Panc1 (cell line): ENCODE measurements at regions not wholly inside any gene's neighbourhood (a gene's known extent, or its start where the extent isn't known, plus 50 kb on each side); places are given as distances from the start of the nearest gene placed in this dataset.

Experiments used
- ATAC-seq: fragments of 200-7000 bp; cut with Tn5 transposase; 2 replicates; pipeline ENCODE4 v1.9.1; 2020; ENCODE audit warnings: mild to moderate bottlenecking, moderate library complexity
- BruUV-seq: library from RNA; stranded (reverse); fragments of 400-500 nt; replicated peaks from 2 replicates; lab custom pipeline; 2021; lab: Mats Ljungman, UMichigan
- CTCF ChIA-PET: fragments of 300-600 bp; sonication (Branson Sonifier 250); formaldehyde crosslinking; loops from one replicate; lab custom pipeline; 2022; ENCODE audit warnings: antibody characterized with exemption; lab: Charles Lee
- POLR2A ChIA-PET: fragments of 300-600 bp; sonication (Branson Sonifier 250); formaldehyde crosslinking; loops from one replicate; lab custom pipeline; 2022; ENCODE audit warnings: antibody characterized with exemption; lab: Charles Lee
- DNase-seq: peaks from one replicate; pipeline ENCODE4 v3.0.0-alpha.2; 2010; ENCODE audit warnings: low read depth, low spot score
- H3K27ac ChIP-seq: 2 replicates; pipeline ENCODE4 v1.5.1; 2011; ENCODE audit warnings: mild to moderate bottlenecking, low read length, inconsistent platforms
- H3K27me3 ChIP-seq: fragments of 200-500 bp; sonication (Bioruptor generic); 2 replicates; pipeline ENCODE4 v1.6.0; 2014; ENCODE audit warnings: low read length, inconsistent platforms; ENCODE audit not compliant: control insufficient read depth, insufficient read depth
- H3K36me3 ChIP-seq: fragments of 200-500 bp; sonication (Bioruptor generic); 2 replicates; pipeline ENCODE4 v1.5.1; 2014; ENCODE audit warnings: inconsistent platforms, mild to moderate bottlenecking, low read length, moderate library complexity; ENCODE audit not compliant: control insufficient read depth, insufficient read depth
- H3K4me1 ChIP-seq: 2 replicates; pipeline ENCODE4 v1.5.1; 2011; ENCODE audit warnings: inconsistent platforms, mild to moderate bottlenecking, low read length, moderate library complexity; ENCODE audit not compliant: control insufficient read depth, insufficient read depth
- H3K4me3 ChIP-seq, 2 experiments: 2 replicates each; pipeline ENCODE4 v1.5.1; 2011 to 2012; ENCODE audit warnings: low read depth in 2 of 2, low read length in 2 of 2, mild to moderate bottlenecking in 2 of 2, inconsistent platforms in 1 of 2, moderate library complexity in 1 of 2
- H3K9me3 ChIP-seq: fragments of 200-500 bp; sonication (Bioruptor generic); 2 replicates; pipeline ENCODE4 v1.5.1; 2014; ENCODE audit warnings: low read depth, mild to moderate bottlenecking, inconsistent platforms, low read length, moderate library complexity; ENCODE audit not compliant: control insufficient read depth, insufficient read depth
- POLR2AphosphoS5 ChIP-seq: IDR thresholded peaks from 2 replicates; pipeline ENCODE4 v1.6.1; 2012; ENCODE audit warnings: mild to moderate bottlenecking, low read depth, low read length, moderate library complexity
- SIN3A ChIP-seq: IDR thresholded peaks from 2 replicates; pipeline ENCODE4 v1.6.1; 2012; ENCODE audit warnings: low read depth, mild to moderate bottlenecking, low read length, moderate library complexity, borderline replicate concordance; ENCODE audit not compliant: insufficient read depth
- TCF7L2 ChIP-seq: IDR thresholded peaks from 2 replicates; pipeline ENCODE4 v1.6.1; 2011; ENCODE audit warnings: mild to moderate bottlenecking, low read depth, low read length, inconsistent platforms
- in situ Hi-C: cut with HindIII; loops from 2 replicates; pipeline ENCODE4 v1.10.0; 2016; ENCODE audit warnings: low sequenced_read_pairs, low pct_unique_long_range_greater_than_20kb
- intact Hi-C: fragments of 100-400 bp; cut with micrococcal nuclease; formaldehyde crosslinking; loops from one replicate; pipeline ENCODE4 v1.10.0; 2022; ENCODE audit not compliant: unreplicated experiment
- TF ChIP-seq, protein P1 (sequence below), 2 experiments: IDR thresholded peaks; 2 replicates each; pipeline ENCODE4 v1.6.1; 2011 to 2012; ENCODE audit warnings: low read depth in 2 of 2, control low read depth in 1 of 2, low read length in 1 of 2, mild to moderate bottlenecking in 1 of 2, moderate library complexity in 1 of 2; ENCODE audit not compliant: insufficient read depth in 1 of 2
- TF ChIP-seq, protein P2 (sequence below): fragments of 450-650 bp; IDR thresholded peaks from 2 replicates; pipeline ENCODE4 v1.5.1; 2017; ENCODE audit warnings: mild to moderate bottlenecking

DNA sequence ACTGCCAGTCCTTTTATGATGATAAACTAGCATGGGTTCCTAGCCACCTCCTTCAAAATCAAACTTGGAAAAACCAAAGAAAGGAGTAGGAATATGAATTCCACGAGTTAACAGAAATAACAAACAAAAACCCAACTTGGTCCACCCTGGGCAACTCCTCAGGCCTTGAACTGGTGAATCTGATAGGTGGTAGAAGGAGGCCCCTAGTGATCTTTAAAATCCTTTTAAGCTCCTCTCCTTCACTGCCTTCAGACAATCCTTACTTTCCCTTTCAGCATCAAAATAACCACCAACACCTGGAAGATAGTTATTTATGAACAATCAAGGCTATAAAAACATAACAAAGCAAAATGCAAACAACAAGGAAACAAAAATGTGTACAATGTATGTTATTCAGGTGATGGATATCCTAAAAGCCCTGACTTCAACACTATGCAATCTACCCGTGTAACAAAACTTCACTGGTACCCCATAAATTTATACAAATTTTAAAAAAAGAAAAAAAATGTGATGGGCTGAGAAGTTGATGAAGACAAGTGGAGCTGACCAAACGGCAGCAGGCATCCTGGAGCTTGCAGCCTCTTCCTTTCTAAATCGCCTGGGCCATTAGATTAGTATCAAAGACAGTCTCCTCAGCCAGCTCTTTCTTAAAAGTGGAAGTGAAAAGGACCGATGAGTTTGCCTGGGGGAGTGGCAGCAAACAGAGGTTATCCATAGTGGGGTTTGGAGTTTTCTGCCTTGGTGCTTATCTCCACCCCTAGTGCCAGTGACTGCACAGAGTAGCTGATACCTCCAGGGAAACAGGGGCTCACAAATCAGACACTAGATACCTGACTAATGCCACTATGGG is 179.6 kb downstream of the TMA16 start:
- Histone ChIP-seq H3K9me3 (no peaks in the 10 kb centered on the region), H3K27ac (no peak overlapping the region), H3K36me3 (no peaks in the 10 kb centered on the region), H3K27me3 (no peaks in the 10 kb centered on the region), H3K4me1 (no peaks in the 10 kb centered on the region), H3K4me3 (no peak overlapping the region)
- no TSS peak for BruUV-seq
- intact Hi-C loops: loop anchor here (10.0 kb wide), 2 partner anchors 341 to 1061 kb away; no protein-coding TSS in a partner anchor
- ATAC-seq (no peak), DNase-seq (no peak)
- POLR2A ChIA-PET: no interaction called here
- in situ Hi-C loops: no loop called here
- CTCF ChIA-PET: no interaction called here
- TF ChIP-seq POLR2AphosphoS5: no peak
- no peak for TF ChIP-seq TCF7L2
- TF ChIP-seq, protein P1, sequence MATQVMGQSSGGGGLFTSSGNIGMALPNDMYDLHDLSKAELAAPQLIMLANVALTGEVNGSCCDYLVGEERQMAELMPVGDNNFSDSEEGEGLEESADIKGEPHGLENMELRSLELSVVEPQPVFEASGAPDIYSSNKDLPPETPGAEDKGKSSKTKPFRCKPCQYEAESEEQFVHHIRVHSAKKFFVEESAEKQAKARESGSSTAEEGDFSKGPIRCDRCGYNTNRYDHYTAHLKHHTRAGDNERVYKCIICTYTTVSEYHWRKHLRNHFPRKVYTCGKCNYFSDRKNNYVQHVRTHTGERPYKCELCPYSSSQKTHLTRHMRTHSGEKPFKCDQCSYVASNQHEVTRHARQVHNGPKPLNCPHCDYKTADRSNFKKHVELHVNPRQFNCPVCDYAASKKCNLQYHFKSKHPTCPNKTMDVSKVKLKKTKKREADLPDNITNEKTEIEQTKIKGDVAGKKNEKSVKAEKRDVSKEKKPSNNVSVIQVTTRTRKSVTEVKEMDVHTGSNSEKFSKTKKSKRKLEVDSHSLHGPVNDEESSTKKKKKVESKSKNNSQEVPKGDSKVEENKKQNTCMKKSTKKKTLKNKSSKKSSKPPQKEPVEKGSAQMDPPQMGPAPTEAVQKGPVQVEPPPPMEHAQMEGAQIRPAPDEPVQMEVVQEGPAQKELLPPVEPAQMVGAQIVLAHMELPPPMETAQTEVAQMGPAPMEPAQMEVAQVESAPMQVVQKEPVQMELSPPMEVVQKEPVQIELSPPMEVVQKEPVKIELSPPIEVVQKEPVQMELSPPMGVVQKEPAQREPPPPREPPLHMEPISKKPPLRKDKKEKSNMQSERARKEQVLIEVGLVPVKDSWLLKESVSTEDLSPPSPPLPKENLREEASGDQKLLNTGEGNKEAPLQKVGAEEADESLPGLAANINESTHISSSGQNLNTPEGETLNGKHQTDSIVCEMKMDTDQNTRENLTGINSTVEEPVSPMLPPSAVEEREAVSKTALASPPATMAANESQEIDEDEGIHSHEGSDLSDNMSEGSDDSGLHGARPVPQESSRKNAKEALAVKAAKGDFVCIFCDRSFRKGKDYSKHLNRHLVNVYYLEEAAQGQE (IDR thresholded peaks at IDR 0.05; ENCODE audit: insufficient read depth in 1 of 2, low read depth in 2 of 2, low read length in 1 of 2): no peak
- no peak for TF ChIP-seq SIN3A
- TF ChIP-seq, protein P2, sequence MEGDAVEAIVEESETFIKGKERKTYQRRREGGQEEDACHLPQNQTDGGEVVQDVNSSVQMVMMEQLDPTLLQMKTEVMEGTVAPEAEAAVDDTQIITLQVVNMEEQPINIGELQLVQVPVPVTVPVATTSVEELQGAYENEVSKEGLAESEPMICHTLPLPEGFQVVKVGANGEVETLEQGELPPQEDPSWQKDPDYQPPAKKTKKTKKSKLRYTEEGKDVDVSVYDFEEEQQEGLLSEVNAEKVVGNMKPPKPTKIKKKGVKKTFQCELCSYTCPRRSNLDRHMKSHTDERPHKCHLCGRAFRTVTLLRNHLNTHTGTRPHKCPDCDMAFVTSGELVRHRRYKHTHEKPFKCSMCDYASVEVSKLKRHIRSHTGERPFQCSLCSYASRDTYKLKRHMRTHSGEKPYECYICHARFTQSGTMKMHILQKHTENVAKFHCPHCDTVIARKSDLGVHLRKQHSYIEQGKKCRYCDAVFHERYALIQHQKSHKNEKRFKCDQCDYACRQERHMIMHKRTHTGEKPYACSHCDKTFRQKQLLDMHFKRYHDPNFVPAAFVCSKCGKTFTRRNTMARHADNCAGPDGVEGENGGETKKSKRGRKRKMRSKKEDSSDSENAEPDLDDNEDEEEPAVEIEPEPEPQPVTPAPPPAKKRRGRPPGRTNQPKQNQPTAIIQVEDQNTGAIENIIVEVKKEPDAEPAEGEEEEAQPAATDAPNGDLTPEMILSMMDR: no peak

DNA sequence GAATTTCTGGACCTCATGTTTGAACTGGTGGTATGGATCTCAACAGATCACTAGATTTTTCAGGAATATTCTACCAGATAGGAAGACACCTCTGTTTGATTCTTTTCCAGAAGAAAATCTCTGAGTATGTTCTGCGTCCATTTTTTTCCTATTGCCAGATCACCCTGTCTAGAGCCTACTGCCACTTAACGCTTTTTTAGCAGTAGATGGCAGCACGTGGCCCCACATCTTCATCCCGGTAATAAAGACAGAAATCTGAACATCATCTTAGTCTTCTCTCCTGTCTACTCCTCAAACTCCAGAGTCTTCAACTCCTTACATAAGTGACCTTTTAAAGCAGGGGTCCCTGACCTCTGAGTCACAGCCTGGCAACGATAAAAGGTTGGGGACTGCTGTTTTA is 184.7 kb downstream of the TMA16 start:
- no peak for DNase-seq

More for the DNA sequence above, 184.7 kb downstream of the TMA16 start:
- H3K36me3 ChIP-seq: no peaks in the 10 kb centered on the region
- no peak overlapping the region for H3K27ac ChIP-seq
- no peaks in the 10 kb centered on the region for H3K4me1 ChIP-seq
- intact Hi-C loops (loop anchor here (10.0 kb wide), 2 partner anchors 336 to 1056 kb away; no protein-coding TSS in a partner anchor), in situ Hi-C loops (no loop called here)
- BruUV-seq: no TSS peak
- H3K27me3 ChIP-seq: no peaks in the 10 kb centered on the region
- TF ChIP-seq POLR2AphosphoS5 (no peak), SIN3A (no peak), TCF7L2 (no peak)
- TF ChIP-seq, protein P2: peak; percentile 50
- CTCF ChIA-PET: interaction anchor here (0.7 kb wide), 1 partner anchor 1051 kb away, joined by 4 read pairs; no protein-coding TSS in a partner anchor
- no peak overlapping the region for H3K4me3 ChIP-seq
- no peaks in the 10 kb centered on the region for H3K9me3 ChIP-seq
- ATAC-seq: peak; percentile 77; the same call in 1 of the 2 replicates
- POLR2A ChIA-PET: no interaction called here
